Stimulated activated CD4-positive, alpha-beta T cell treated with anti-CD3 and anti-CD28 coated beads, Interleukin-12 subunit alpha, Interleukin-12 subunit beta, amount 100 ng/mL, for 24 hours (primary cell): ENCODE measurements at regions not wholly inside any gene's neighbourhood (a gene's known extent, or its start where the extent isn't known, plus 50 kb on each side); places are given as distances from the start of the nearest gene placed in this dataset.

Source experiments
- DNase-seq, 2 experiments: peaks; one replicate each; pipeline ENCODE4 v3.0.0-alpha.2; 2020; ENCODE audit warnings: low read depth in 2 of 2

DNA sequence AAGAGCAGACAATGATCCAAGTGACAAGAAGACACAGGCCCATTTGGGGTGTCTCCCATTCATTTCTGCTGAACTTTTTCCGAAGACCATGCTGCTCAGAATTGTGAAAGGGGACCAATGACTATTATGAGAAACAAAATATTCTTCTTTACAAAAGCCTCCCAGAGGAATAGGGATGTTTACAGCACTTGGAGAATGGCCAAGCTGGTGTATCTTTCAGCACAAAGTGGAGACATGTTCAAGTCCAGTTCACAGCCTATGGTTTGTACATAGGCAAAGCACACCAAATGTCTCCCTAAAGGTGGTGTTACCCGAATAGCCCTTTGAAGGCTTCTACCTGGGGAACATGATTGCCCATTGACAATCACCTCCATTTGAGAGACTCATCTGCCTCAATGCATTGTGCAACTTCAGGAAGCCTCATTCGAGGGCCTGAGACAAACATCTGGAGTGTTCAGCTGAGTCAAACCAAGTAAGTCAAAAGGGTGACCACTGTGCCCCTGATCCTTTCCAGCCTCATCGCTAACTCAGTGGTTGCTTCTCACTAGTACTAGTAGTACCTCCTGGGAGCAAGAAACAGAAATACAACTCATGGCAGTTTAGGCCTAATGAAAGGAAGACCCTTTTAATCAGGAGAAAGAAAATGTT lies 451.0 kb upstream of the MARCKS start:
- no peak for DNase-seq

DNA sequence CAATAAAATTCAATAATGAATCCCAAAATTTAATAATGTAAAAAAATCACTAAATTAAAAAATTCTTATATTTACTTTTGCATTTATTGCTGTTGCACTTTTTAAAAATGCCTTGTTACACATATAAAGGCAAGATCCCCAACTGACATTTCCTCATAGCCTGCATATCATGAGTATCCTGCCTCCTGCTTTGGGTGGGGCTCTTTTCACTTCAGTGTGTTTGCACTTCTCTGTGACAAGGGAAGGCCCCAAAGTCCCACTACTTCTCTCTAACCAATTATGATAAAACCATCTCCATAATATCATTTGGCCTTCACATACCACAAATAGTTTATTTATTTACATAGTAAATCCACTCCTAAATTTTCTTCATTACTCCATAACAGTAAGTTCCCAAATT lies 446.1 kb upstream of the MARCKS start:
- no peak for DNase-seq

DNA sequence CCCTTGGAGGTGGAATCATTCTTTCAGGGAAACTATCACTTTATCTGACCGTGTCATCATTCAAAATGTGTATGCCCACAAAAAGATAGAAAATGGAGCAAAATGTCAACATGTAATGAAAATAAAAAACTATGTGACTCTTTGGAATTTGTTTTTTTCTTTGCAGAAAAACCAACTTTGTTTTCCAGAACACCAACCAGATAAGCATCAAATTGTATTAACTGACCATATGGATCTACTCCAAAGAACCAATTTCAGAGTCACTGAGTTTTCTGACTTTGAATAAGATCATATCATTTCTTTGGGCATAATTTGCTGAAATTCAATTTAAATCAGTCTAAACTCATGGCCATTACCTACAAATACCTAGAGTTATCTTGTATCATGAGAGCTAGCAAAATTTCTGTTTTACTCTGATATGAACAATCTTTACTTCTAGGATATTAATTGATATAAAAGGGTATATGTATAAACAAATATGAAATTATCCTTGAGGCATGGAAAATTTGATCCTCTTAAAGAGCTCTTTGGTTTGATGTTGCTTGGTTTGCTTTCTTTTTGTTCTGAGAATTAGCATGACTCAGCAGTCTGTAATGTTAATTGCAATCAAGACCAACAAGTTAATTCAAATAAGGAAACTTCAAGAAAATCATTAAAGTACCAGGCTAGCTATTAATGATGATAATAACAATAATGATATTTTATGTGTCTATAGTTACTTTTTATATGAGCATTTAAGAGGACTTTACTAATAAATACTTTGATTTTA lies 444.4 kb upstream of the MARCKS start:
- no peak for DNase-seq

DNA sequence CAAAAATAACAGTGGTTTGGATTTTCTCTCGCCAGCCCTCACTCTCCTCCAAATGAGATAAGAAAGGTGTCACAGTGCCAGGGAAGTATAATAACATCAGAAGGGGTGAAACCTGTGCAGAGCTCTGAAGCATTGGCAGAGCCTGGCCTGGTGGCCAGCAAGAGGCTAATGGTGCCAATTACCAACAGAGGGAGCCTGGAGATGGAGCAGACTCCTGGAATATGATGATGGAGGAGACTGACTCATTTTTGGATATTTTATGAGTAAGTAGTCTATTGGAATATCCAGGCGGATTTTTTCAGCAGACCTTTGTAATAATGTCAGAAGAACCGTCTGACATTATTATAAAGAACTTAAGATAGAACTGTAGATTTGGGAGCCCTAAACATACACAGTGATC lies 442.6 kb upstream of the MARCKS start:
- no peak for DNase-seq

DNA sequence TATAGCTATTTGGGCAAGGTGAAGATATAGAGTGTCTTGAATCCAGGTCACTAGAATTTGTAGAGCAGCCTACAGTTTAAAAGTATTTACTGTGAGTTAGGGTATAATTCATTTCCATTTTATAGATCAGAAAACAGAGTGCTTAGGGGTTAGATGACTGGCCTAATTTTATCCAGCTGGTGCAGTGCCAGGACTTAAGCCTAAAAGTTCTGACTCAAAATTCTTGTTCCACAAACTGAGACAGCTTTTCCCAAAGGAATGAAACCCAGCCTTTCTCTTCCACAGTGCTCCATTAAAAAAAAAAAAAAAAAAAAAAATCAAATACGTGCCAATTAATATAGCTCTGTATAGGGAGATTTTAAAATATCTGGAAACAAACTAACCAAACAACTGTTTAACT lies 441.0 kb upstream of the MARCKS start:
- DNase-seq: no peak

DNA sequence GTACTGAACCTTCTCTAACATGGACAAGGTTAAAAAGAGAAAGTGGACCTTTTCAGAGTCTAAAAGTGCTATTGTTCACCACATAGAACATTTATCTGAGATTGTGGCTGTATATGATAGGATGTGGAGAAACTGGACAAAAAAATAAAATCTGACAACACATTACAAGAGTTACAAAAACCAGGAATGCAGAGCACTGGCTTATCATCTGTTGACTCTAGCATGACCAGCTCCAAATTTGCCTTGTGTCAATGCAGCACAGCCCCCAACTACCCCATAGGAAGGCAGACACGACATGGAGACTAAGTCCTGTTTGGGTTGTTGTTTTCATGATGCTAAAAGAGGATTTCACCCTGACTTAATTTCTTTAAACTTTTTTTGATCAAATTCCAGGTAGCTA lies 436.9 kb upstream of the MARCKS start:
- DNase-seq: no peak

DNA sequence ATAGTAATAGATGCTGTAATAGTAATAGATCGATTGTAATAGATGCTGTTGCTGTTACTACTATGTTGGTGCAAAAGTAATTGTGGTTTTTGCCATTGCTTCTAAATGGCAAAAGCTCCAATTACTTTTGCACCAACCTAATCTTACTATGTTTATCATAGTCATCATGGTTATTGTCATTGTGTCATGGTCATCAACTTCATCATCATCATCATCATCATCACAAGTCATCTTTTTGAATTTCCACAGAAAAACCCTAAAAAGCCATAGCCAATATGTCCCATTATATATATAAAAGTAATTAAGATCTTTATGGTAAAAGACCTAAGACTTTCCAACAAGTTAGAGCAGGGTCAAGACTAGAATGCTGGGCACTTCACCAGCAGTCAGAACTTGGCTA lies 435.1 kb upstream of the MARCKS start:
- no peak for DNase-seq

DNA sequence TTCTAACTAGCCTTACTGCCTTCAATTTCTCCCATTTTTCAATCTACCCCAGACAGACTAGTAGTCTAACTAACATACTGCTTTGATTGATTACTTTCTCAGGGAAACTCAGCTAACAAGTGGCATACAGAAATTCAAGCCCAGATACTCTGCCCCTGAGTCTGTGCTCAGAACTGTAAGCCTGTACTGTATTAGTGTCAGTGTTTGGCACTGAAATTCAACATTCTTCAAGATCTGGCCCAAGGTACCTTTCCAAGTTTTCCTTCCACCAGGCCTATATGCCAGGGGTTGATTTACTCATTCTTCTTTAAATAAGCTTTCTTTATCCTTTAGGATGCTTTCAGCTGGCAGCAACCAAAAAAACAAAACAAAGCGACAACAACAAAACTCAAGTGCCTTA lies 433.2 kb upstream of the MARCKS start:
- no peak for DNase-seq

DNA sequence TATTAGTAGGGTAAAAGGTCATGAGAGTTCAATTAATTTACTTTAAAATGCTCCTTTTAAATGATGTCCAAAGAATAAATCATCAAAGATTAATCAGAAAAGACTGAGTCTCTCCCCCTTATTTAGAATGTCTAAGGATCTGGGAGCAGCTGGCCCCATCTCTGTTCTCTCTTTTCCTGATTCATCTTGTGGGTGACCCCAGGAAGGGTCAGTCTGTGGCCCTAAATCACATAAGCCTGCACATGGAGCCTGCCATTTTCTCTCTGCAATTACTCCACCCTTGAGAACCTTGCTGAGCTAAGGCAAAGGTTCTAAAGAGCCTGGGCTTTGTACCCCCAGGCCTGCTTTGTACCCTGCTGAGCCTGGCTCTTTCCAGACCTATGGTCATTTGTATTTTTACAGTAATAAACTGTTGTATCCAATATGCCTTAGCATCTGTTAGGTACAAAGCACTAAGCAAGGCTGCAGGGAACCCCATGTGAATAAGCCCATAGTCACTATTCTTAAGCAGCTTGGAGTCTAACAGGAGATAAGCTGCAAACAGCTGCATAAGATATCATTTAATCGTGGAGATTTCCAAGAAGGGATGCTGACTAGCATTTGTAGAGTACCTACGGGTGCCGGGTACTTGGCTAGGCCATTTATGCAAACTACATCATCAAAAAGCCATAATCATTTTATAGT lies 431.0 kb upstream of the MARCKS start:
- DNase-seq: no peak

DNA sequence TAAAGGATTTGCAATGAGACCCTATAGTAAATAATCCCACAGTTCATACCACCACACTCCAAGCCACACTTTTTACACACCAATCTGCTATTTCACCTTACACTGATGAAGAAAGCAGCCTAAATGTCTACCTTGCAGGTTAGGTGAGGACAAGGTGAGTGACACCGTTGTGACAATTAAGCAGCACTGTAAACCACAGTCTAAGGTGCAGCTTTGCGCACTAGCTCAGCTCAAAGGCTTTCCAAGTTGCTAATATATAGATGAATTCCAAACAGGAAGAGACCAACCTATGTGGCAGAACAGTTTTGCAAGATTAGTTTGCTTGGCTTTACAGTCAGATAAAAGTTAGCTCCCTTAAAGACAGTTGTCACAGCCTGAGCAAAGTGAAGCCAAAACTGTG lies 429.5 kb upstream of the MARCKS start:
- no peak for DNase-seq

DNA sequence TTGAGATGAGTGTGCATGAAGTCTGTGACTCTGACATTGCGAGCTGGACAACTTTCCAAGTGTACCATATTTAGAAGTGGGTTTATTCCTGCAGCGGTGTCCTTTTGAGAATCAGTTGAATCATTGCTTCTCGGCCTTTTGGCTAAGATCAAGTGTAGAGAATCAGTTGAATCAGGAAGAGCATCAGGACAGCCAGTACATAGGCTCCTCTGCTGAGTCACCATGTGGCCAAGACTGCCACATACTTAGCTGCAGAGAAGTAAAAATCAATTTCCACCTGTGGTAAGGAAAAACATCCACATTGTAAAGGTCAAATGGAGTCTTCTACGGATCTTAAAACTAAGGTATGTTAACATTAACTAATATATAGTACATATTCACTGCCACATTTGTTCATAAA lies 428.4 kb upstream of the MARCKS start:
- DNase-seq: no peak

DNA sequence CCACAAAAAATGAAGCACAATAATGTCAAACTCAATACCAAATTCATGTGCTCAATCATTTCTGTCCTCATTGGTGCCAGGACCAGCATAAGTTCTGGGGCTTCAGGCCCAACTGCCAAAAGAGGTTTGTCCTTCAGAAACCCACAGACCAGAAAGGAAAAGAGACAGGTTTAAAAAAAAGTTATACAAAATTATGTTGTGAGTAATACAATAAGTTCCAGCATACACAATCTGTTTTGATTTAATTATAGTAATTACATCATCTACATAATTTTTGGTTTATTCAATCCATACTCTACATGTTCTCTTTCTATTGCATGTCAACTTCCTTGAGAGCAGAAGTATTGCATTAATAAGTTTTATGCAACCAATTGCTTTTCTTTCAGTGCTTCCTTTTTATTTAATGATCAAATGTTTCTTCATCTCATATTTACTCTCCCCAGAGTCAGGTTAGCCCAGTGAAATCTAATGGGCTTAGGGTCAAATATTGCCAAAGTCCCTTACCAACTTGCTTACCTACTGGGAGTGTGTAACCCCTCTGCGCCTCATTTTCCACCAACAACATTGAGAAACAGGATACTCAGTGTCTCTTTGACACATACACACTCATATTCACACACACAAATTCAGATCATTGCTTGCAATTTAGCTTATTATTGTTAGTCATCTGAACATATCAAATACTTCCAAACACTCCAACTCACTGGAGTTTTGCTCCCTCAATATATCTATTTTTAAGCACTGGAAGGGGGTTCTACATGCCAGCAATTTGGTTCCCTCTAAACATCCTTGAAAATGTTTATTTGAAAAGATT lies 424.4 kb upstream of the MARCKS start:
- no peak for DNase-seq

DNA sequence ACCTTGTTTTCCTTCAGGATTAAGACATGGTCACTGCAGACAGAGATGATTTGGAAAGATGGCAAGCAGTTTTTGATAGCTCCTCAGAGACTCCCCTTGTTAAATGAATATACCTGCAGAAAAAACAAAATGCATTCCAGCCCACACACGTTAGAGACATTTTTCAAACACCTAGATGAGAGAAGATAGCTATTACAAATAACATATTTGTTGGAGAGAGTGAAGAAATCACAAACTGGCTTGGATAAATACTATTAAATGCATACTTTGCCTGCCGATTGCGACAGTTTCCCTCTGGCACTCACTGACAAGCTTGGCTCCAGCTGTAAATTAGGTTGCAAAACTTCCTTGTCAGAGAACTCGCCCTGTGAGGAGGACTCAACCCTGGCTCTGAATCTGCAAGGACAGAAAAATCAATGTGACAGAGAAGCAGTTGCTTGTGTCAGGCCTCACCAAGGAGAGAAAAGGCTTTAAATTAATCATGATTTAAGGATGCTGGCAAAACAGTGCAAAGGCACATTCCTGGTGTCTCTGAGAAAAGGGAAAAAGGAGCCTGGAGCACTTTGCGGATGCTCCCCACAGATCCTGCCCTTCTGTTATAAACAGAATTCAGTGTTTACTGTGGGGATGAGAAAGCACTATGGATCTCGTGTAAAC lies 423.7 kb upstream of the MARCKS start:
- DNase-seq: no peak

DNA sequence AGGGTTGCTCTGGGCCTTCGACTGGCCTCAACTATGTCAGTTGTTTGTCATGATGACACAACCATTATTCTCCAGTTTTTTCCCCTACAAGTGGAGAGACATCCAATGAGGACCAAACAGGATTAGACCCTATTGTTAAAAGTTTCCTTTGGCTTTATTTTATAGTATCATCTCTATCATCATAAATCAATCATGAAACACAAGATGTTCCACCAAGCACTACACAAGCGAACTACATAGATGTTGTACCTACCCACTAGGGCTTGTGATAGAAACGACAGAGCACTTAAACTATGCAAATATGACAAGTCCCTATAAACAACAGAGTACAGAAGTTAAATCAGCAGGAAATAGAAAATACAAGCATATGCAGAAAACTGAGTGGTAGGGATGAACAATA lies 422.5 kb upstream of the MARCKS start:
- no peak for DNase-seq

DNA sequence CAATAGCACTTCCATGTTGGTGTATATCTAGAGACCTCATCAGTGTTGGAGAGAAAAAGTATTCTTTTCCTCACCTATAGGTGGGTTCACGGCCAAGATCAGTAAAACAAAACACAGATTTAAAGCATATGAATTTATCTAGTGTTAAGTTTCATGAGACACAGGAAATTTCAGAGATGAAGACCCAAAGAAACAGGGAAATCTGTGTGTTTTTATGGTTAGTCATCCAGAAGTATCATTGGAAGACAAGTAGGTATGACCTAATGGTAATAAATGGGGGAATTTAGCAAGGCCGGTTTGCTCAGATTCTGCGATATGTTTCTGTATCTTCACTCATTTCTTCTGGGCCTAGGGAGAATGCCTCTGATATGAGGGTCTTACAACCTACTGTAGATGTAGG lies 419.6 kb upstream of the MARCKS start:
- DNase-seq: no peak

DNA sequence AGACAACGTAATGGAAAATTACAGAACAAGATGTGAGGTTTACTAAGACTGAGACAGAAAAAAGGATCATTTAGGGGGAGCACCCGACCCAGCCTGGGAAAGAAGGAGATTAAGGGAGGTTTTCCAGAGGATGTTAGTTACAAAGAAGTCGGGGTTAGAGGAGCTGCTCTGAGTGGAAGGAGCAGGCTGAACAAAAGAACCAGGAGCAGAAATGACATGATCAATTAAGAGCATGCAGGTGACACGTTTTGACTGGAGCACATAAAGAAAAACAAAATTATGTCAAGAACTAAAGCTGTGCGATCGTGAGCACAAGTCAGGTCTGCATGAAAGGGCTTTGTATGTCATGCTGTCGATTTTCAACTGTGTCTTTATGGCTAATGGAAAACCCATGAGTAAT lies 417.3 kb upstream of the MARCKS start:
- no peak for DNase-seq

DNA sequence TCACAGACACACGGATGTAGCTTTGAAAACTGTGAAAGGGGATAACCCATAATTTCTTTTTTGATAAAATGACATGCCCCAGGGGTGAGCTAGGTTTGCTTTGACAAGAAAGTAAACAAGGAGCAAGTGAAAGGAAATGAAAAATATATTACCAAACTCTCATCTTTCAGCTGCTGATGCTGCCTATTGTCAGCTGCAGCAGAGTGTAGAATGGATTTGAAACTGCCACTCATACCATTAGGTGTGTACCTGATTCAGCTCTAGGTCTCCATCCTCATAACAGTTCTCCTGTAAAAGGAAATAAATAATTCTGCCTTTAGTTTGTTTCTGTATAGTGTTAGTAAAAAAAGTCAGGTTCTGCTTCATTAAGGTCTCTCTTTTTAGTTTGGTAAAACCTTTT lies 415.1 kb upstream of the MARCKS start:
- no peak for DNase-seq

DNA sequence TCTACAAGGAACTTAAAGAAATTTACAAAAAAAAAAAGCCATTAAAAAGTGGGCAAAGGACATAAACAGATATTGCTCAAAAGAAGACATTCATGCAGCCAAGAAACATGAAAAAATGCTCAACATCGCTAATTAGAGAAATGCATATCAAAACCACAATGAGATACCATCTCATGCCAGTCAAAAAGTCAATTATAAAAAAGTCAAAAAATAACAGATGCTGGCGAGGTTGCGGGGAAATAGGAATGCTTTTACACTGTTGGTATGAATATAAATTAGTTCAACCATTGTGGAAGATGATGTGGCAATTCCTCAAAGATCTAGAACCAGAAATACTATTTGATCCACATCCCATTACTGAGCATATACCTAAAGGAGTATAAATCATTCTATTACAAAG lies 411.9 kb upstream of the MARCKS start:
- DNase-seq: no peak

DNA sequence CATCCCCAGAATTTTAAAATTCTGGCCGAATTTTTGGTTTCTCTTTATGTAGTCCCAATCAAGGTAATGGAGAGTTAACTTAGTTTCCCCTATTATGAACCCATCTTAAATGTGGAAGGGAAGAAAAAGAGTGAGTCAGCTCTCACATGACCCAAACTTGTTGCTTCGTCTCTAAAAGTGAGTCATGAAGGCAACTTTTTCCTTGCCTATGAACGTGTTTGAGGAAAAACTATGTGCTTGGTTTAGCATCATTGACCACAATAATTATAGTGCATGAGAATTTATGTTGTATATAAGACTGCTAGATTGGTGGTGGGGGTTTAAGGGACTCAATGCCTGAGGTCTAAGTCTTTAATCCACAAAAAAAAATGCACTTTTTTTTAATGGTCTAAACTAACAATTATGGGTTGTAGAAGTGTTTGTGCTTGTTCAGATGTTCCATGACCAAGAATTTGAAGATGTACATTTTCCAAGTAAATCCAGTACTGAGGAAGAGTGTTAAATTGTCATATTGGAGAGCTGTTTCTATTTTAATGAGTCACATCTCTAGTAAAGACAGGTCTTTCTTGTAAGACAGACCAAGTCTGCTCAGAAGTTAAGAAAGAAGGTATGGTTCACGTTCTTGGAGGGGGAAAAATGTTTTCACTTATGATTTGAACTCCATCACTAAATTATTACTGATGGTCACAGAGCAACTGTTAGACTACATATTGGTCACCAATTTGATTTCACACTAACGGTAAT lies 409.9 kb upstream of the MARCKS start:
- no peak for DNase-seq

DNA sequence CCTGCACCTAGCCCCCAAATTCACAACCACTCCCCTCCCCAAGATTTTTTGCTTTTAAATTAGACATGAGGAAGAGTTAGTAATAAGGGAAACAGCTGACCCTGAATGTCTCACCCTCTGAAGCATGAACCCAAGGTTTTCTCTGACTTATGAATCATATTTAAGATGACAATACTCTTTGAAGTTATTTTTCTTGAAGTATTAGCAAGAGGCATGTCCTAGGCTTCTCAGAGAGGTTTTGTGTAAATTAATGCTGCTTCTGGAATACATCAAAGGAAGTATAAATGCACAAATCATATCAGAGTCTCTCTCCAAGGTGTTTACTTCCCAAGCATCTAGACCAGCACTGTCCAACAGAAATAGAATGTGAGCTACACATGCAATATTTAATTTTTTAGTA lies 408.1 kb upstream of the MARCKS start:
- DNase-seq: no peak

DNA sequence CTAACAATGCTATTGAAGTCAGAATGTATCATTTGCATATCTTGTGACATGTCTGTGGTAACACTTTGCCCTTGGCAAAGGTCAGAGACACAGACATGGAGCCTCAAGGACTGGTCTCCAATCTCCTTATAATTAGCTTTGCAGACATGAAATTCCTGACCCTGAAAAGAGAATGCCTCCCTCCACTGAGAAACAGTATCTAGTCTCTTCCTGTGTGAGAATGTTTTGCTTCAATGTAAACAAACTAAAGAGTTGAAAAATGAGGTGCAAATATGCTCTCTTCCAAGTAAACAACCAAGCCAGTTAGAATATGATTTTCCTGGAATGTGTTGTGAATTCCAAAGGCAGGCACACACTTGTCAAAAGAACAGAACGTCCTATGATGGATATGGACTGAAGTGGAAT lies 407.1 kb upstream of the MARCKS start:
- DNase-seq: no peak
